Colonic mucosa (tissue), 4 donors: ENCODE measurements at regions not wholly inside any gene's neighbourhood (a gene's known extent, or its start where the extent isn't known, plus 50 kb on each side); places are given as distances from the start of the nearest gene placed in this dataset.

ENCODE experiments used
- DNase-seq: peaks from one replicate; pipeline ENCODE4 v3.0.0-alpha.2; 2020
- H3K27ac ChIP-seq: fragments of 200-600 bp; one replicate; pipeline ENCODE4 v1.8.0; 2021
- H3K27me3 ChIP-seq: fragments of 200-600 bp; one replicate; pipeline ENCODE4 v1.8.0; 2021
- H3K36me3 ChIP-seq: fragments of 200-600 bp; one replicate; pipeline ENCODE4 v1.8.0; 2021
- H3K4me1 ChIP-seq: fragments of 200-600 bp; one replicate; pipeline ENCODE4 v1.8.0; 2021; ENCODE audit warnings: mild to moderate bottlenecking
- H3K4me3 ChIP-seq: fragments of 200-600 bp; one replicate; pipeline ENCODE4 v1.8.0; 2021
- H3K9ac ChIP-seq, 2 donors: one replicate each; pipeline ENCODE4 v1.7.0; 2013; ENCODE audit warnings: control low read depth in 2 of 2, low read depth in 2 of 2, low read length in 2 of 2
- H3K9me3 ChIP-seq: fragments of 200-600 bp; one replicate; pipeline ENCODE4 v1.8.0; 2021
- CTCF ChIP-seq: fragments of 200-600 bp; IDR thresholded peaks from one replicate; pipeline ENCODE4 v1.8.0; 2022; ENCODE audit warnings: antibody characterized with exemption, mild to moderate bottlenecking
- intact Hi-C: fragments of 100-400 bp; cut with DNase I; formaldehyde crosslinking; loops from one replicate; pipeline ENCODE4 v1.14.1; 2022
- donor health status: healthy.
- donor health status: DM: no; HTN: no; CAD: no.
- donor health status: DM: no; HTN: no; CAD: no.

GRCh38 chr11:76279038-76279437 is 72.7 kb upstream of the WNT11 start:
- H3K9ac ChIP-seq = no peak overlapping the region
- DNase-seq = no peak
- TF ChIP-seq CTCF = no peak

DNA sequence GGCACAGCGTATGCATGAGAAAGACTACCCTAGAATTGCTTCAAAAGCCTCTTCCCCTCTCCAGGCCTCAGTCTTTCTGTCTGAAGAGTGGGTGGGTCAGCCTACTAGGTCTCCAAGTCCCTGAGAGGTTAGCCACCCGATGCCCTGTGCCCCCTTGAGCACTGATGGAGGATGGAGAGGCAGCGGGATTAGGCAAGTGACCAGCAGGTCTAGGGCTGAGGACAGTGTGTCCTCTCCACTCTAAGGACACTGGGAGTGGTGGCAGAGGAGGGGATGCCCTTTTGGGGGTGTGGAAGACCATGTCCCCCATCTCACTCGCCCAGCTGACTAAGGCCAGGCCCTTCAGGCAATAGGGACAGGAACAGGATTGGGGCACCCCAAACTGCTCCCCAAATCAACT is 72.2 kb upstream of the WNT11 start:
- no peaks in the 10 kb centered on the region for H3K4me1 ChIP-seq
- intact Hi-C loops = no loop called here

More at GRCh38 chr11:76279038-76279437, 72.7 kb upstream of the WNT11 start:
- no peaks in the 10 kb centered on the region for H3K27me3 ChIP-seq
- no peak overlapping the region for H3K27ac ChIP-seq
- H3K4me1 ChIP-seq = no peaks in the 10 kb centered on the region
- no peak overlapping the region for H3K4me3 ChIP-seq
- intact Hi-C loops = no loop called here
- no peaks in the 10 kb centered on the region for H3K9me3 ChIP-seq
- no peaks in the 10 kb centered on the region for H3K36me3 ChIP-seq

GRCh38 chr11:76277298-76278175 is 71.2 kb upstream of the WNT11 start:
- no peaks in the 10 kb centered on the region for H3K9me3 ChIP-seq
- no peaks in the 10 kb centered on the region for H3K36me3 ChIP-seq
- no peak overlapping the region for H3K27ac ChIP-seq
- H3K4me1 ChIP-seq = no peaks in the 10 kb centered on the region
- TF ChIP-seq CTCF = no peak
- intact Hi-C loops = no loop called here
- H3K9ac ChIP-seq = no peak overlapping the region
- no peak for DNase-seq
- H3K27me3 ChIP-seq = no peaks in the 10 kb centered on the region
- no peak overlapping the region for H3K4me3 ChIP-seq

More for the DNA sequence above, 72.2 kb upstream of the WNT11 start:
- Histone ChIP-seq H3K27me3 (no peaks in the 10 kb centered on the region), H3K9ac (no peak overlapping the region), H3K27ac (no peak overlapping the region), H3K36me3 (no peaks in the 10 kb centered on the region), H3K9me3 (no peaks in the 10 kb centered on the region), H3K4me3 (no peak overlapping the region)
- TF ChIP-seq CTCF = no peak
- DNase-seq = no peak

DNA sequence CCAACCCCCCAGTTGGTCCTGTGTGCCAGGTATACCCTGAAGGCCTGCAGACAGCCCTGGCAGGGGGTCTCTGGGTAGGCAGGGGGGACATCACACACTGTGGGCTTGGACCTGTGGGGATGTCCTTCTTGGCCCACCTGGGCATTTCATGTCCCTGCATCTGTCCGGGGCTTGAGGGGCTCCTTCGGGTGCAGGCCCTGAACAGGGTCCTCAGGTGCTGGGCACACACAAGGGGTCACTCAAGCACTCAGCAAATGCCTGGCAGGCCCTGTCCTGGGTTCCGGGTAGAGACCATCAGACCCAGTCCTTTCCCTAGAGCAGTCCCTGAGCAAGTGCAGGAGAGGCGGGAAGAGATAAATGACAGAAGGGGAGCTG is 70.5 kb upstream of the WNT11 start:
- H3K27me3 ChIP-seq = no peaks in the 10 kb centered on the region
- H3K4me1 ChIP-seq = no peaks in the 10 kb centered on the region
- H3K4me3 ChIP-seq = no peak overlapping the region
- no peaks in the 10 kb centered on the region for H3K9me3 ChIP-seq
- no peak for TF ChIP-seq CTCF
- intact Hi-C loops = no loop called here
- no peak overlapping the region for H3K27ac ChIP-seq
- DNase-seq = no peak
- no peaks in the 10 kb centered on the region for H3K36me3 ChIP-seq
- no peak overlapping the region for H3K9ac ChIP-seq

- Histone ChIP-seq H3K9ac (no peak overlapping the region), H3K4me3 (no peak overlapping the region), H3K36me3 (no peaks in the 10 kb centered on the region), H3K9me3 (no peaks in the 10 kb centered on the region), H3K27me3 (no peaks in the 10 kb centered on the region), H3K27ac (no peak overlapping the region), H3K4me1 (no peaks in the 10 kb centered on the region)
- TF ChIP-seq CTCF = no peak
- intact Hi-C loops = no loop called here
- DNase-seq = no peak
Measured at GRCh38 chr11:76276046-76276780, 69.9 kb upstream of the WNT11 start.
